ENCODE measurements at regions not wholly inside any gene's neighbourhood (a gene's known extent, or its start where the extent isn't known, plus 50 kb on each side); places are given as distances from the start of the nearest gene placed in this dataset.

DNA sequence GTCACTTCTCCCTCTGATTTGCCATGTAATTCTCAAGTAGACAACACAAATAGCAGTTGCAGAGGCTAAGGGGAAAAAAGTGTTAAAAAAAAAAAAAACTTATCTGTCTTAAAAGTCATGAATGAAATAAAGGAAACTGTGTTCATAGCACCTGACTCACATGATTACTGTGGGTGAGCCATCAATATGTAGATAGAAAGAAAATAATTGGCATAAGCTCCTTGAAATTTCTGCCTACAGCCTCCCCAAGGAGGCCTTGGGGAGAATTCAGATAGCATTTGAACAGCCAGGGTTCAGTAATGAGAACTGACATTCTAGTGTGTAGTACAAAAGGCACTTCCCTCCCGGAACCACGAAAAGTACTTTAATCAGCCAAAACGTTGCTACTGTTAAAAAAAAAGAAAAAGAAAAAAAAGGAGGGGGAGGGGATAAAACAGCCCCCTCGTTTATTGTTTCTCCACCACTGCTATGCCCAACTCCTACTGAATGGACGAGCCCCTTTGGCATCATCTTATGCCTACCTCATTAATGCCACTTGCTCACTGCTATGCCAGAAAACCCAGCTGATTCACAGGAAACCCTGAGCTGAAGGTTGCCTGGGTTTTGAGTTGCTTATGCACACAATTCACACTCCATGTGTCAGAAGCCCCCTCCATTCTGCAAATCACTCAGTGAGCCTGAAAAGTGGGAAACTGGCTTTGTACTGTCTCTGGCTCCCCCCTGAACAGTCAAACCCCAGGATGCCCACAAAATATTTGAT lies 65.5 kb upstream of the KLF7 start:
- TF ChIP-seq, protein P1, sequence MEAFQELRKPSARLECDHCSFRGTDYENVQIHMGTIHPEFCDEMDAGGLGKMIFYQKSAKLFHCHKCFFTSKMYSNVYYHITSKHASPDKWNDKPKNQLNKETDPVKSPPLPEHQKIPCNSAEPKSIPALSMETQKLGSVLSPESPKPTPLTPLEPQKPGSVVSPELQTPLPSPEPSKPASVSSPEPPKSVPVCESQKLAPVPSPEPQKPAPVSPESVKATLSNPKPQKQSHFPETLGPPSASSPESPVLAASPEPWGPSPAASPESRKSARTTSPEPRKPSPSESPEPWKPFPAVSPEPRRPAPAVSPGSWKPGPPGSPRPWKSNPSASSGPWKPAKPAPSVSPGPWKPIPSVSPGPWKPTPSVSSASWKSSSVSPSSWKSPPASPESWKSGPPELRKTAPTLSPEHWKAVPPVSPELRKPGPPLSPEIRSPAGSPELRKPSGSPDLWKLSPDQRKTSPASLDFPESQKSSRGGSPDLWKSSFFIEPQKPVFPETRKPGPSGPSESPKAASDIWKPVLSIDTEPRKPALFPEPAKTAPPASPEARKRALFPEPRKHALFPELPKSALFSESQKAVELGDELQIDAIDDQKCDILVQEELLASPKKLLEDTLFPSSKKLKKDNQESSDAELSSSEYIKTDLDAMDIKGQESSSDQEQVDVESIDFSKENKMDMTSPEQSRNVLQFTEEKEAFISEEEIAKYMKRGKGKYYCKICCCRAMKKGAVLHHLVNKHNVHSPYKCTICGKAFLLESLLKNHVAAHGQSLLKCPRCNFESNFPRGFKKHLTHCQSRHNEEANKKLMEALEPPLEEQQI (IDR thresholded peaks at IDR 0.05) = no peak
- TF ChIP-seq, protein P2, sequence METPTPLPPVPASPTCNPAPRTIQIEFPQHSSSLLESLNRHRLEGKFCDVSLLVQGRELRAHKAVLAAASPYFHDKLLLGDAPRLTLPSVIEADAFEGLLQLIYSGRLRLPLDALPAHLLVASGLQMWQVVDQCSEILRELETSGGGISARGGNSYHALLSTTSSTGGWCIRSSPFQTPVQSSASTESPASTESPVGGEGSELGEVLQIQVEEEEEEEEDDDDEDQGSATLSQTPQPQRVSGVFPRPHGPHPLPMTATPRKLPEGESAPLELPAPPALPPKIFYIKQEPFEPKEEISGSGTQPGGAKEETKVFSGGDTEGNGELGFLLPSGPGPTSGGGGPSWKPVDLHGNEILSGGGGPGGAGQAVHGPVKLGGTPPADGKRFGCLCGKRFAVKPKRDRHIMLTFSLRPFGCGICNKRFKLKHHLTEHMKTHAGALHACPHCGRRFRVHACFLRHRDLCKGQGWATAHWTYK (CRISPR knock-in tag; IDR thresholded peaks at IDR 0.05) = no peak
- TF ChIP-seq EP300 (IDR thresholded peaks at IDR 0.05; ENCODE audit: low read length) = no peak
- TF ChIP-seq STAG1 (CRISPR knock-in tag; IDR thresholded peaks at IDR 0.05; ENCODE audit: borderline replicate concordance) = no peak
- TF ChIP-seq CTCF (IDR thresholded peaks at IDR 0.05 in 2 of 3, conservative IDR thresholded peaks at IDR 0.05 in 1 of 3; ENCODE audit: insufficient read depth in 2 of 3, low read depth in 1 of 3, low read length in 3 of 3) = no peak
- TF ChIP-seq ZBTB2 (IDR thresholded peaks at IDR 0.05) = no peak
- no peak for TF ChIP-seq CEBPB (tag; IDR thresholded peaks at IDR 0.05)
- TF ChIP-seq TBP (optimal IDR thresholded peaks at IDR 0.05; ENCODE audit: low read depth, low read length) = no peak
- no peak for TF ChIP-seq ATF1 (CRISPR knock-in tag; IDR thresholded peaks at IDR 0.05)
- no peak for TF ChIP-seq ATF1 (tag; IDR thresholded peaks at IDR 0.05)
- TF ChIP-seq TFAP4 (CRISPR knock-in tag; IDR thresholded peaks at IDR 0.05; ENCODE audit: borderline replicate concordance) = no peak
- TF ChIP-seq WHSC1 (IDR thresholded peaks at IDR 0.05; ENCODE audit: low read length) = no peak
- no peak for TF ChIP-seq MTA1 (IDR thresholded peaks at IDR 0.05; ENCODE audit: borderline replicate concordance)

Data from K562 (cell line).